Right ventricle myocardium inferior (tissue), 1 donor: ENCODE measurements at regions not wholly inside any gene's neighbourhood (a gene's known extent, or its start where the extent isn't known, plus 50 kb on each side); places are given as distances from the start of the nearest gene placed in this dataset.

ENCODE experiments used
- ATAC-seq: fragments of 200-7000 bp; cut with Tn5 transposase; one replicate; pipeline ENCODE4 v1.9.1; 2020; ENCODE audit warnings: mild to moderate bottlenecking, moderate library complexity
- DNase-seq: peaks from one replicate; pipeline ENCODE4 v3.0.0; 2021; ENCODE audit errors: missing footprints
- intact Hi-C: fragments of 100-400 bp; cut with DNase I; formaldehyde crosslinking; loops from one replicate; pipeline ENCODE4 v1.11.0; 2022
- donor health status: DM: no; HTN: yes; CAD: no; lungs with severe emphysema.

GRCh38 chr6:92864966-92865555, 554.3 kb downstream of the EPHA7 start:
- no peak for DNase-seq
- ATAC-seq = no peak
- intact Hi-C loops = no loop called here

- DNase-seq (no peak), ATAC-seq (no peak)
- intact Hi-C loops = no loop called here
Observed at GRCh38 chr6:92849636-92850035, 569.7 kb downstream of the EPHA7 start.

- ATAC-seq = no peak
- no peak for DNase-seq
- intact Hi-C loops = no loop called here
Observed at GRCh38 chr6:92848901-92849300, 570.5 kb downstream of the EPHA7 start.

GRCh38 chr6:92848459-92848858, 570.9 kb downstream of the EPHA7 start:
- ATAC-seq (no peak), DNase-seq (no peak)
- intact Hi-C loops = no loop called here

GRCh38 chr6:92847988-92848387, 571.4 kb downstream of the EPHA7 start:
- DNase-seq (no peak), ATAC-seq (no peak)
- intact Hi-C loops = no loop called here

GRCh38 chr6:92840246-92840930, 579.0 kb downstream of the EPHA7 start:
- intact Hi-C loops = no loop called here
- ATAC-seq (no peak), DNase-seq (no peak)

GRCh38 chr6:92828788-92829187, 590.6 kb downstream of the EPHA7 start:
- no peak for DNase-seq
- intact Hi-C loops = no loop called here
- ATAC-seq = no peak

GRCh38 chr6:92827104-92827503, 592.3 kb downstream of the EPHA7 start:
- intact Hi-C loops = no loop called here
- DNase-seq = no peak
- no peak for ATAC-seq

GRCh38 chr6:92826633-92827032, 592.7 kb downstream of the EPHA7 start:
- ATAC-seq (no peak), DNase-seq (no peak)
- intact Hi-C loops = no loop called here

- no peak for ATAC-seq
- DNase-seq = no peak
- intact Hi-C loops = no loop called here
Observed at GRCh38 chr6:92822222-92822621, 597.1 kb downstream of the EPHA7 start.

- intact Hi-C loops = no loop called here
- no peak for ATAC-seq
Observed at GRCh38 chr6:92820601-92821000, 598.8 kb downstream of the EPHA7 start.

GRCh38 chr6:92810913-92811312, 608.4 kb downstream of the EPHA7 start:
- intact Hi-C loops = no loop called here
- no peak for ATAC-seq
- DNase-seq = no peak

More at GRCh38 chr6:92820601-92821000, 598.8 kb downstream of the EPHA7 start:
- DNase-seq = no peak

GRCh38 chr6:92806254-92806653, 613.1 kb downstream of the EPHA7 start:
- DNase-seq = no peak

GRCh38 chr6:92791403-92791802, 628.0 kb downstream of the EPHA7 start:
- no peak for ATAC-seq
- DNase-seq = no peak
- intact Hi-C loops = no loop called here

More at GRCh38 chr6:92806254-92806653, 613.1 kb downstream of the EPHA7 start:
- ATAC-seq = no peak
- intact Hi-C loops = no loop called here

GRCh38 chr6:92790381-92790780, 629.0 kb downstream of the EPHA7 start:
- no peak for ATAC-seq
- DNase-seq = no peak
- intact Hi-C loops = no loop called here

GRCh38 chr6:92784235-92784634, 635.1 kb downstream of the EPHA7 start:
- intact Hi-C loops = no loop called here
- ATAC-seq (no peak), DNase-seq (no peak)

GRCh38 chr6:92779746-92780145, 639.6 kb downstream of the EPHA7 start:
- no peak for DNase-seq

GRCh38 chr6:92777146-92777740, 642.1 kb downstream of the EPHA7 start:
- ATAC-seq (no peak), DNase-seq (no peak)
- intact Hi-C loops = no loop called here

More at GRCh38 chr6:92779746-92780145, 639.6 kb downstream of the EPHA7 start:
- ATAC-seq = no peak
- intact Hi-C loops = no loop called here

- intact Hi-C loops = no loop called here
- DNase-seq (no peak), ATAC-seq (no peak)
Observed at GRCh38 chr6:92770540-92770939, 648.8 kb downstream of the EPHA7 start.

GRCh38 chr6:92767101-92767500, 652.3 kb downstream of the EPHA7 start:
- intact Hi-C loops = no loop called here
- no peak for ATAC-seq
- no peak for DNase-seq
